ENCODE measurements at regions not wholly inside any gene's neighbourhood (a gene's known extent, or its start where the extent isn't known, plus 50 kb on each side); places are given as distances from the start of the nearest gene placed in this dataset.

DNA sequence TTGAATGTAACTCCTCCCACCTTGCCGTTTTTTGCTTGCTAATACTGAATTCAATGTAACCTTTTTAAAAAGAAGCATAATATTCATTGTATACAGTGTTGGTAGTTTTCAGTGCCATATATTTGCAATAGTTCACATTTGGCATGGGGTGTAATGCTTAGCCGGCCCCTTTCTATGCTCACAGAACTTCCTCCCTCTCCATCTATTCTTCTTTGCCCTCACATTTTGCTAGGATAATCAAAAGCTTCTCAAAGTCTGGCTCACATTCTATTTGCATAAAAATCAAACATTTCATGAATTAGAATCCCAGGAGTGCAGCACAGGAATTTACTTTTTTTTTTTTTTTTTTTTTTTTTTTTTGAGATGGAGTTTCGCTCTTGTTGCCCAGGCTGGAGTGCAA, 226.3 kb upstream of the MPDZ start:
- H3K36me3 ChIP-seq (ENCODE audit: control insufficient read depth, low read length), result no peaks in the 10 kb centered on the region
- H3K4me1 ChIP-seq (ENCODE audit: control insufficient read depth, low read length), result no peaks in the 10 kb centered on the region
- no peaks in the 10 kb centered on the region for H3F3A ChIP-seq (ENCODE audit: control insufficient read depth, insufficient read depth)
- H3K9me2 ChIP-seq (replicated peaks; ENCODE audit: control insufficient read depth, low read length), result no peaks in the 10 kb centered on the region
- H3K4me3 ChIP-seq (ENCODE audit: low read length), result no peak overlapping the region
- no peaks in the 10 kb centered on the region for H4K20me1 ChIP-seq (ENCODE audit: control insufficient read depth, insufficient read depth, low read depth, low read length)
- TF ChIP-seq, protein P1, sequence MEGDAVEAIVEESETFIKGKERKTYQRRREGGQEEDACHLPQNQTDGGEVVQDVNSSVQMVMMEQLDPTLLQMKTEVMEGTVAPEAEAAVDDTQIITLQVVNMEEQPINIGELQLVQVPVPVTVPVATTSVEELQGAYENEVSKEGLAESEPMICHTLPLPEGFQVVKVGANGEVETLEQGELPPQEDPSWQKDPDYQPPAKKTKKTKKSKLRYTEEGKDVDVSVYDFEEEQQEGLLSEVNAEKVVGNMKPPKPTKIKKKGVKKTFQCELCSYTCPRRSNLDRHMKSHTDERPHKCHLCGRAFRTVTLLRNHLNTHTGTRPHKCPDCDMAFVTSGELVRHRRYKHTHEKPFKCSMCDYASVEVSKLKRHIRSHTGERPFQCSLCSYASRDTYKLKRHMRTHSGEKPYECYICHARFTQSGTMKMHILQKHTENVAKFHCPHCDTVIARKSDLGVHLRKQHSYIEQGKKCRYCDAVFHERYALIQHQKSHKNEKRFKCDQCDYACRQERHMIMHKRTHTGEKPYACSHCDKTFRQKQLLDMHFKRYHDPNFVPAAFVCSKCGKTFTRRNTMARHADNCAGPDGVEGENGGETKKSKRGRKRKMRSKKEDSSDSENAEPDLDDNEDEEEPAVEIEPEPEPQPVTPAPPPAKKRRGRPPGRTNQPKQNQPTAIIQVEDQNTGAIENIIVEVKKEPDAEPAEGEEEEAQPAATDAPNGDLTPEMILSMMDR (IDR thresholded peaks at IDR 0.05; ENCODE audit: low read depth, low read length, poor library complexity, severe bottlenecking), result no peak
- no peak for TF ChIP-seq EZH2phosphoT487 (IDR thresholded peaks at IDR 0.05; ENCODE audit: borderline replicate concordance, low read length)
- no peaks in the 10 kb centered on the region for H3K9me3 ChIP-seq (ENCODE audit: control insufficient read depth, insufficient read depth, low read length)
- no peak overlapping the region for H3K27ac ChIP-seq (ENCODE audit: low read depth, low read length)
- no peaks in the 10 kb centered on the region for H3K79me2 ChIP-seq (ENCODE audit: control insufficient read depth, low read length)
- H3K27me3 ChIP-seq (ENCODE audit: control insufficient read depth, low read length), result no peaks in the 10 kb centered on the region
- H3K4me2 ChIP-seq (ENCODE audit: low read length), result no peak overlapping the region

DNA sequence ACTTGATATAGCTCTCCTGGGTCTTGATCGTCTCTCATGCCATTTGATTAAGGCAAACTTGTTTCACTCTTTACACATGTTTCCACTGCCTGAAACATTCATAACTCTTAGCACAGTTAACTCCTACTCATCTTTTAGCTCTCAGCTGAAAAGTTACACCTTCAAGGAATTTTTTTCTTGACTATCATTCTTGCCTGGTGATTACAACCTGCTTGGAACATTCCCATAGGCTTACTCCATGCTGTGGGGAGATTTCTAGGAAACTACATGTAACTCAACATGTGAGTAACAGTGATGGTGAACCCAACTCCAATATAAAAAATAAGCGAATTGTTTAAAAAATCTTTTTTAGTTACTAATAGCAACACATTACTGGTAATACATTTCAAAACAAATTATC, 224.1 kb upstream of the MPDZ start:
- TF ChIP-seq, protein P1 (IDR thresholded peaks at IDR 0.05; ENCODE audit: low read depth, low read length, poor library complexity, severe bottlenecking), result no peak
- no peak for TF ChIP-seq EZH2phosphoT487 (IDR thresholded peaks at IDR 0.05; ENCODE audit: borderline replicate concordance, low read length)
- H3K79me2 ChIP-seq (ENCODE audit: control insufficient read depth, low read length), result no peaks in the 10 kb centered on the region
- no peak overlapping the region for H3K4me2 ChIP-seq (ENCODE audit: low read length)
- no peak overlapping the region for H3K4me3 ChIP-seq (ENCODE audit: low read length)
- H3K27ac ChIP-seq (ENCODE audit: low read depth, low read length), result no peak overlapping the region
- no peaks in the 10 kb centered on the region for H4K20me1 ChIP-seq (ENCODE audit: control insufficient read depth, insufficient read depth, low read depth, low read length)
- H3K36me3 ChIP-seq (ENCODE audit: control insufficient read depth, low read length), result no peaks in the 10 kb centered on the region
- no peaks in the 10 kb centered on the region for H3K4me1 ChIP-seq (ENCODE audit: control insufficient read depth, low read length)
- H3K9me2 ChIP-seq (replicated peaks; ENCODE audit: control insufficient read depth, low read length), result no peaks in the 10 kb centered on the region
- H3K9me3 ChIP-seq (ENCODE audit: control insufficient read depth, insufficient read depth, low read length), result no peaks in the 10 kb centered on the region
- H3K27me3 ChIP-seq (ENCODE audit: control insufficient read depth, low read length), result no peaks in the 10 kb centered on the region
- no peaks in the 10 kb centered on the region for H3F3A ChIP-seq (ENCODE audit: control insufficient read depth, insufficient read depth)

DNA sequence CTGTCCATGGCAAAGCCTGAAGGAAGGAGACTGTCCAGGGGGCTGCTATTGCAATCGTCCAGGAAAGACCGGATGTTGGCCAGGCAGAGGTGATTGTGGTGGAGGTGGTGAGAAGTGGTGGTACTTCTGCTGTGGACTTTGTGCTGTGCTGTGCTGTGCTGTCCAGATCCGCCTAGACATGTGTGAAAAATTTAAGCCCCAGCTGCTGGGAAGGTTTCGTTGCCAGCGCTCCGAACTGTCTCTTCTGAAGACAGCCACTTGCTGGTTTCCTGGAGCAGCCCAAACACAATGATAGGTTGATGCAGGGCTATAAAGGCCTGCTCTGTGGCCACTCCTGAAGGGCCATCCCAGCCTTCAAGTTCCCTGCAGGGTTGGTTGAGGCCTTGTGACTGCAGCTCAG, 223.0 kb upstream of the MPDZ start:
- no peaks in the 10 kb centered on the region for H3K36me3 ChIP-seq (ENCODE audit: control insufficient read depth, low read length)
- no peaks in the 10 kb centered on the region for H3K9me3 ChIP-seq (ENCODE audit: control insufficient read depth, insufficient read depth, low read length)
- H3K4me1 ChIP-seq (ENCODE audit: control insufficient read depth, low read length), result no peaks in the 10 kb centered on the region
- H3K4me3 ChIP-seq (ENCODE audit: low read length), result no peak overlapping the region
- no peak overlapping the region for H3K4me2 ChIP-seq (ENCODE audit: low read length)
- H3K27me3 ChIP-seq (ENCODE audit: control insufficient read depth, low read length), result no peaks in the 10 kb centered on the region
- H3F3A ChIP-seq (ENCODE audit: control insufficient read depth, insufficient read depth), result no peaks in the 10 kb centered on the region
- TF ChIP-seq, protein P1 (IDR thresholded peaks at IDR 0.05; ENCODE audit: low read depth, low read length, poor library complexity, severe bottlenecking), result no peak
- TF ChIP-seq EZH2phosphoT487 (IDR thresholded peaks at IDR 0.05; ENCODE audit: borderline replicate concordance, low read length), result no peak
- no peaks in the 10 kb centered on the region for H3K9me2 ChIP-seq (replicated peaks; ENCODE audit: control insufficient read depth, low read length)
- no peak overlapping the region for H3K27ac ChIP-seq (ENCODE audit: low read depth, low read length)
- H4K20me1 ChIP-seq (ENCODE audit: control insufficient read depth, insufficient read depth, low read depth, low read length), result no peaks in the 10 kb centered on the region
- H3K79me2 ChIP-seq (ENCODE audit: control insufficient read depth, low read length), result no peaks in the 10 kb centered on the region

DNA sequence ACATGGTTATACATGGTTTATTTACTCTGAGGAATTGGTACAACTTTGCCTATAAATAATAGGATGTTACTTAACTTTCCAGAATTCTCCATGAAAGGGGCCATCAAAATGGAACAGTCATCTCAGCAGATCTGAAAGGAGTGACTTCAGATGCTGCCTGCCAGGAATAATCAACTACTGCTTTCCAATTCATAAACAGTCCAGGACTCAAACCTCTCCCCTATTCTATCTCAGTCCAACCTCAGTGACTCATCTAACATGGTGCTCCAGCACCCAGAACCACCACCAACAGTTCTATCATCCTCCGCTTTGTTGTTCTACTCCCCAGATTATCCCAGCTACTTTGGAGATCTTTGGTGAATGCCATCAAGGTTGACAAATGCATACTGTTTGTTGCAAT, 221.5 kb upstream of the MPDZ start:
- Histone ChIP-seq H3K27me3 (ENCODE audit: control insufficient read depth, low read length) (no peaks in the 10 kb centered on the region), H3K4me2 (ENCODE audit: low read length) (no peak overlapping the region), H3K9me2 (replicated peaks; ENCODE audit: control insufficient read depth, low read length) (no peaks in the 10 kb centered on the region), H3K9me3 (ENCODE audit: control insufficient read depth, insufficient read depth, low read length) (no peaks in the 10 kb centered on the region), H3K4me3 (ENCODE audit: low read length) (no peak overlapping the region), H3K27ac (ENCODE audit: low read depth, low read length) (no peak overlapping the region), H3F3A (ENCODE audit: control insufficient read depth, insufficient read depth) (no peaks in the 10 kb centered on the region), H4K20me1 (ENCODE audit: control insufficient read depth, insufficient read depth, low read depth, low read length) (no peaks in the 10 kb centered on the region), H3K79me2 (ENCODE audit: control insufficient read depth, low read length) (no peaks in the 10 kb centered on the region), H3K36me3 (ENCODE audit: control insufficient read depth, low read length) (no peaks in the 10 kb centered on the region), H3K4me1 (ENCODE audit: control insufficient read depth, low read length) (no peaks in the 10 kb centered on the region)
- TF ChIP-seq, protein P1 (IDR thresholded peaks at IDR 0.05; ENCODE audit: low read depth, low read length, poor library complexity, severe bottlenecking), result no peak
- TF ChIP-seq EZH2phosphoT487 (IDR thresholded peaks at IDR 0.05; ENCODE audit: borderline replicate concordance, low read length), result no peak

Measured in DOHH2 (cell line).